ENCODE measurements at regions not wholly inside any gene's neighbourhood (a gene's known extent, or its start where the extent isn't known, plus 50 kb on each side); places are given as distances from the start of the nearest gene placed in this dataset.

GRCh38 chr11:134471716-134472455 lies 59.8 kb upstream of the B3GAT1 start:
- intact Hi-C loops (cut with DNase I): no loop called here
- no peak overlapping the region for H3K27ac ChIP-seq
- no peaks in the 10 kb centered on the region for H3K36me3 ChIP-seq
- no peaks in the 10 kb centered on the region for H3K9me3 ChIP-seq
- H3K27me3 ChIP-seq (replicated peaks; ENCODE audit: insufficient read depth): no peaks in the 10 kb centered on the region
- TF ChIP-seq POLR2A (IDR thresholded peaks at IDR 0.05) (no peak), CTCF (IDR thresholded peaks at IDR 0.05) (no peak), POLR2AphosphoS5 (IDR thresholded peaks at IDR 0.05) (no peak)
- WGBS: 70% methylated on average over 9 of the region's 9 CpGs
- no peak for DNase-seq (ENCODE audit: low spot score)
- no peak overlapping the region for H3K4me3 ChIP-seq
- H3K4me1 ChIP-seq (replicated peaks): no peaks in the 10 kb centered on the region

- H3K27me3 ChIP-seq (replicated peaks; ENCODE audit: insufficient read depth): no peaks in the 10 kb centered on the region
- TF ChIP-seq CTCF (IDR thresholded peaks at IDR 0.05): no peak
- TF ChIP-seq POLR2A (IDR thresholded peaks at IDR 0.05): no peak
- TF ChIP-seq POLR2AphosphoS5 (IDR thresholded peaks at IDR 0.05): no peak
- 41% methylated on average over 28 of the region's 28 CpGs for WGBS
- DNase-seq (ENCODE audit: low spot score): no peak
- H3K4me3 ChIP-seq: no peak overlapping the region
- H3K9me3 ChIP-seq: no peaks in the 10 kb centered on the region
- intact Hi-C loops (cut with DNase I): no loop called here
- no peaks in the 10 kb centered on the region for H3K36me3 ChIP-seq
- H3K4me1 ChIP-seq (replicated peaks): no peaks in the 10 kb centered on the region
- no peak overlapping the region for H3K27ac ChIP-seq
These were observed 59.2 kb upstream of the B3GAT1 start for GRCh38 chr11:134471087-134471715.

GRCh38 chr11:134470238-134470637 lies 58.2 kb upstream of the B3GAT1 start:
- Histone ChIP-seq H3K27me3 (replicated peaks; ENCODE audit: insufficient read depth) (no peaks in the 10 kb centered on the region), H3K36me3 (no peaks in the 10 kb centered on the region), H3K4me1 (replicated peaks) (no peaks in the 10 kb centered on the region), H3K9me3 (no peaks in the 10 kb centered on the region), H3K4me3 (no peak overlapping the region), H3K27ac (no peak overlapping the region)
- intact Hi-C loops (cut with DNase I): no loop called here
- DNase-seq (ENCODE audit: low spot score): no peak
- TF ChIP-seq POLR2A (IDR thresholded peaks at IDR 0.05) (no peak), CTCF (IDR thresholded peaks at IDR 0.05) (no peak), POLR2AphosphoS5 (IDR thresholded peaks at IDR 0.05) (no peak)
- WGBS: 95% methylated on average over 6 of the region's 6 CpGs

- DNase-seq (ENCODE audit: low spot score): no peak
These were observed 57.6 kb upstream of the B3GAT1 start for GRCh38 chr11:134469627-134470026.

More at GRCh38 chr11:134469627-134470026, 57.6 kb upstream of the B3GAT1 start:
- no peaks in the 10 kb centered on the region for H3K27me3 ChIP-seq (replicated peaks; ENCODE audit: insufficient read depth)
- no peak overlapping the region for H3K27ac ChIP-seq
- TF ChIP-seq POLR2AphosphoS5 (IDR thresholded peaks at IDR 0.05) (no peak), POLR2A (IDR thresholded peaks at IDR 0.05) (no peak), CTCF (IDR thresholded peaks at IDR 0.05) (no peak)
- H3K36me3 ChIP-seq: no peaks in the 10 kb centered on the region
- WGBS: 87% methylated on average over 3 of the region's 3 CpGs
- no peaks in the 10 kb centered on the region for H3K9me3 ChIP-seq
- H3K4me1 ChIP-seq (replicated peaks): no peaks in the 10 kb centered on the region
- intact Hi-C loops (cut with DNase I): no loop called here
- H3K4me3 ChIP-seq: no peak overlapping the region

Measured in prostate gland (tissue), 2 donors.